Osteoblast (primary cell): ENCODE measurements at regions not wholly inside any gene's neighbourhood (a gene's known extent, or its start where the extent isn't known, plus 50 kb on each side); places are given as distances from the start of the nearest gene placed in this dataset.

Source experiments
- DNase-seq: peaks from one replicate; pipeline ENCODE4 v3.0.0; 2011; ENCODE audit warnings: low spot score, mixed read lengths; ENCODE audit not compliant: insufficient read length; ENCODE audit errors: missing footprints
- H2AFZ ChIP-seq: 2 replicates; pipeline ENCODE4 v1.6.0; 2011; ENCODE audit warnings: mild to moderate bottlenecking, low read length
- H3K27ac ChIP-seq: 2 replicates; pipeline ENCODE4 v1.5.1; 2011; ENCODE audit warnings: mild to moderate bottlenecking, low read depth, low read length, moderate library complexity
- H3K27me3 ChIP-seq: 2 replicates; pipeline ENCODE4 v1.6.0; 2012; ENCODE audit warnings: mild to moderate bottlenecking, control low read depth, inconsistent platforms, low read length, moderate library complexity; ENCODE audit not compliant: insufficient read depth
- H3K36me3 ChIP-seq: 2 replicates; pipeline ENCODE4 v1.5.1; 2011; ENCODE audit warnings: mild to moderate bottlenecking, low read length, control low read depth, moderate library complexity; ENCODE audit not compliant: insufficient read depth
- H3K4me1 ChIP-seq: 2 replicates; pipeline ENCODE4 v1.5.1; 2011; ENCODE audit warnings: mild to moderate bottlenecking, low read length, control low read depth, moderate library complexity; ENCODE audit not compliant: insufficient read depth
- H3K4me2 ChIP-seq: 2 replicates; pipeline ENCODE4 v1.6.0; 2011; ENCODE audit warnings: mild to moderate bottlenecking, low read length; ENCODE audit not compliant: insufficient read depth
- H3K4me3 ChIP-seq: fragments of 200-600 bp; sonication (generic); 3 replicates; pipeline ENCODE4 v1.5.1; 2012; ENCODE audit warnings: mild to moderate bottlenecking, low read length, inconsistent platforms; ENCODE audit not compliant: insufficient read depth
- H3K79me2 ChIP-seq: 2 replicates; pipeline ENCODE4 v1.6.0; 2012; ENCODE audit warnings: mild to moderate bottlenecking, low read length, control low read depth, inconsistent platforms; ENCODE audit not compliant: insufficient read depth
- H3K9me3 ChIP-seq: 2 replicates; pipeline ENCODE4 v1.5.1; 2011; ENCODE audit warnings: low read depth, low read length, control low read depth
- H4K20me1 ChIP-seq: 2 replicates; pipeline ENCODE4 v1.6.0; 2012; ENCODE audit warnings: mild to moderate bottlenecking, low read length, control low read depth; ENCODE audit not compliant: insufficient read depth
- TF ChIP-seq, protein P1 (sequence below): IDR thresholded peaks from 2 replicates; pipeline ENCODE4 v1.5.1; 2011; ENCODE audit warnings: mild to moderate bottlenecking, low read depth, low read length, moderate library complexity; ENCODE audit errors: extremely low read depth

DNA sequence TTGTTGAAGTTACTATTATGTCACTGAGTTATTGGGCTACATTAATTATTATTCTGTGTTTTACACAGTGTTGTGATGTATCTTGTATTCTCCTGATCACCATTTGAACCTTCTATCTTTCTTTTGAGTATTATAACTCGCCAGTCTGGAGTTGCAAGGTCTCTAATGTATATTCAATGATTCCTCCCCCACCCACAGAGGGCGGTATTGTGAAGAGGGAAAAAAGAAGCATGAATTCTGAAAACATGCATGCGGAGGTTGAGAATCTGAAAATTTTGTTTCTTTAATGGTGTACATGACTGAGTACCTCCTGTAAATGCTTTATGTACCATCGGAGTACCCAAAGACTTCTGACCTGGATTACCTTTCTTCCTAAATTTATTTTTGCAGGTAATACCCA lies 266.6 kb downstream of the NR4A2 start:
- no peaks in the 10 kb centered on the region for H3K27me3 ChIP-seq
- H3K4me3 ChIP-seq: no peak overlapping the region
- H3K4me2 ChIP-seq: no peak overlapping the region
- no peaks in the 10 kb centered on the region for H3K9me3 ChIP-seq
- no peaks in the 10 kb centered on the region for H3K36me3 ChIP-seq
- H3K27ac ChIP-seq: no peak overlapping the region
- no peaks in the 10 kb centered on the region for H3K4me1 ChIP-seq
- no peaks in the 10 kb centered on the region for H4K20me1 ChIP-seq
- H3K79me2 ChIP-seq: no peaks in the 10 kb centered on the region
- TF ChIP-seq, protein P1, sequence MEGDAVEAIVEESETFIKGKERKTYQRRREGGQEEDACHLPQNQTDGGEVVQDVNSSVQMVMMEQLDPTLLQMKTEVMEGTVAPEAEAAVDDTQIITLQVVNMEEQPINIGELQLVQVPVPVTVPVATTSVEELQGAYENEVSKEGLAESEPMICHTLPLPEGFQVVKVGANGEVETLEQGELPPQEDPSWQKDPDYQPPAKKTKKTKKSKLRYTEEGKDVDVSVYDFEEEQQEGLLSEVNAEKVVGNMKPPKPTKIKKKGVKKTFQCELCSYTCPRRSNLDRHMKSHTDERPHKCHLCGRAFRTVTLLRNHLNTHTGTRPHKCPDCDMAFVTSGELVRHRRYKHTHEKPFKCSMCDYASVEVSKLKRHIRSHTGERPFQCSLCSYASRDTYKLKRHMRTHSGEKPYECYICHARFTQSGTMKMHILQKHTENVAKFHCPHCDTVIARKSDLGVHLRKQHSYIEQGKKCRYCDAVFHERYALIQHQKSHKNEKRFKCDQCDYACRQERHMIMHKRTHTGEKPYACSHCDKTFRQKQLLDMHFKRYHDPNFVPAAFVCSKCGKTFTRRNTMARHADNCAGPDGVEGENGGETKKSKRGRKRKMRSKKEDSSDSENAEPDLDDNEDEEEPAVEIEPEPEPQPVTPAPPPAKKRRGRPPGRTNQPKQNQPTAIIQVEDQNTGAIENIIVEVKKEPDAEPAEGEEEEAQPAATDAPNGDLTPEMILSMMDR: no peak
- H2AFZ ChIP-seq: no peak overlapping the region
- no peak for DNase-seq

DNA sequence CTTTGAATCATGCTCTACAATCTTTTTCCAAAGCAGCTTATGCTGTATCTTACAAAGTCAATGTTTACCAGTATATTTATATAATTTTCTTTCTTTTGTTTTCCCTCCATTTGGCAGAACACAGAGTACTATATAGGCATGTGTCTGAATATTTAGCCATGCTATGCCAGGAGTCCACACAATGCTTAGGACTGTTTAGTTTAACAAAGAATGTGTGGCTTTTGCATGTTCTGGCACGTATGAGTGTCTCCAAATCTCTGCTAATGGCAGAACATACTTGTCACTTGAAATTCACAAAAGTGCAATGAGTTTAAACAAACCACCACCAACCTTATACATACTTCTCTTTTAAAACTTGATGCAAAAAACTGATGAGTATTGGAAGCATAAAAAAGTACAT lies 268.0 kb downstream of the NR4A2 start:
- Histone ChIP-seq H4K20me1 (no peaks in the 10 kb centered on the region), H3K36me3 (no peaks in the 10 kb centered on the region), H3K27me3 (no peaks in the 10 kb centered on the region), H3K79me2 (no peaks in the 10 kb centered on the region), H3K9me3 (no peaks in the 10 kb centered on the region), H2AFZ (no peak overlapping the region), H3K4me3 (no peak overlapping the region), H3K4me2 (no peak overlapping the region), H3K27ac (no peak overlapping the region), H3K4me1 (no peaks in the 10 kb centered on the region)
- no peak for DNase-seq
- TF ChIP-seq, protein P1: no peak

GRCh38 chr2:156057647-156058046 lies 274.9 kb downstream of the NR4A2 start:
- Histone ChIP-seq H3K9me3 (no peaks in the 10 kb centered on the region), H3K4me1 (no peaks in the 10 kb centered on the region), H3K4me2 (no peak overlapping the region), H3K27ac (no peak overlapping the region), H3K79me2 (no peaks in the 10 kb centered on the region), H2AFZ (no peak overlapping the region), H3K4me3 (no peak overlapping the region), H3K36me3 (no peaks in the 10 kb centered on the region), H4K20me1 (no peaks in the 10 kb centered on the region), H3K27me3 (no peaks in the 10 kb centered on the region)
- no peak for DNase-seq
- TF ChIP-seq, protein P1: no peak

GRCh38 chr2:156054983-156055382 lies 277.5 kb downstream of the NR4A2 start:
- H2AFZ ChIP-seq: no peak overlapping the region

More at GRCh38 chr2:156054983-156055382, 277.5 kb downstream of the NR4A2 start:
- no peak overlapping the region for H3K4me2 ChIP-seq
- DNase-seq: no peak
- H3K27me3 ChIP-seq: no peaks in the 10 kb centered on the region
- TF ChIP-seq, protein P1: no peak
- H3K9me3 ChIP-seq: no peaks in the 10 kb centered on the region
- no peak overlapping the region for H3K27ac ChIP-seq
- H3K36me3 ChIP-seq: no peaks in the 10 kb centered on the region
- no peaks in the 10 kb centered on the region for H4K20me1 ChIP-seq
- no peaks in the 10 kb centered on the region for H3K4me1 ChIP-seq
- H3K4me3 ChIP-seq: no peak overlapping the region
- H3K79me2 ChIP-seq: no peaks in the 10 kb centered on the region
